ENCODE measurements at regions not wholly inside any gene's neighbourhood (a gene's known extent, or its start where the extent isn't known, plus 50 kb on each side); places are given as distances from the start of the nearest gene placed in this dataset.

DNA sequence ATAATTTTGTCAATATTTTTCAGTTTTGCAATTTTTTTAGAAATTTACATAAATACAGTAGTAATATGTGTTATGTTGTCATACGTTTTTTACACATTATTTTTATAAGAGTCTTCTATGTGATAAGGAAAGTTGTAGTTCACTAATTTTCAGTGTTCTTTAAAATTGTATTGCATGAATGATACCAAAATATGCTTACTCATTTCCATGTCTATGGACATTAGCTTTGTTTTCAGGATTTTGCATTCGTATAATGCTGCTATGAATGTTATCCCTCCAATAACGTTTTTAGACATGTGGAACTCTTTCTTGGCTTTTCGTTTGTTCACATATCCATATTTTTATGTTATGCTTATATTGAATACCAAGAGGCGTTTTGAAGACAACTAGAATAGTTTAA, 260.0 kb downstream of the ARL4A start:
- TF ChIP-seq, protein P1, sequence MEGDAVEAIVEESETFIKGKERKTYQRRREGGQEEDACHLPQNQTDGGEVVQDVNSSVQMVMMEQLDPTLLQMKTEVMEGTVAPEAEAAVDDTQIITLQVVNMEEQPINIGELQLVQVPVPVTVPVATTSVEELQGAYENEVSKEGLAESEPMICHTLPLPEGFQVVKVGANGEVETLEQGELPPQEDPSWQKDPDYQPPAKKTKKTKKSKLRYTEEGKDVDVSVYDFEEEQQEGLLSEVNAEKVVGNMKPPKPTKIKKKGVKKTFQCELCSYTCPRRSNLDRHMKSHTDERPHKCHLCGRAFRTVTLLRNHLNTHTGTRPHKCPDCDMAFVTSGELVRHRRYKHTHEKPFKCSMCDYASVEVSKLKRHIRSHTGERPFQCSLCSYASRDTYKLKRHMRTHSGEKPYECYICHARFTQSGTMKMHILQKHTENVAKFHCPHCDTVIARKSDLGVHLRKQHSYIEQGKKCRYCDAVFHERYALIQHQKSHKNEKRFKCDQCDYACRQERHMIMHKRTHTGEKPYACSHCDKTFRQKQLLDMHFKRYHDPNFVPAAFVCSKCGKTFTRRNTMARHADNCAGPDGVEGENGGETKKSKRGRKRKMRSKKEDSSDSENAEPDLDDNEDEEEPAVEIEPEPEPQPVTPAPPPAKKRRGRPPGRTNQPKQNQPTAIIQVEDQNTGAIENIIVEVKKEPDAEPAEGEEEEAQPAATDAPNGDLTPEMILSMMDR (IDR thresholded peaks at IDR 0.05; ENCODE audit: low read depth, low read length, poor library complexity, severe bottlenecking) = no peak
- TF ChIP-seq EZH2phosphoT487 (IDR thresholded peaks at IDR 0.05; ENCODE audit: borderline replicate concordance, low read length) = no peak
- no peaks in the 10 kb centered on the region for H3K9me3 ChIP-seq (ENCODE audit: control insufficient read depth, insufficient read depth, low read length)
- H3K4me2 ChIP-seq (ENCODE audit: low read length) = no peak overlapping the region
- no peaks in the 10 kb centered on the region for H3F3A ChIP-seq (ENCODE audit: control insufficient read depth, insufficient read depth)
- no peaks in the 10 kb centered on the region for H3K79me2 ChIP-seq (ENCODE audit: control insufficient read depth, low read length)
- H3K36me3 ChIP-seq (ENCODE audit: control insufficient read depth, low read length) = no peaks in the 10 kb centered on the region
- no peaks in the 10 kb centered on the region for H4K20me1 ChIP-seq (ENCODE audit: control insufficient read depth, insufficient read depth, low read depth, low read length)
- H3K27ac ChIP-seq (ENCODE audit: low read depth, low read length) = no peak overlapping the region
- no peak overlapping the region for H3K4me3 ChIP-seq (ENCODE audit: low read length)
- no peaks in the 10 kb centered on the region for H3K4me1 ChIP-seq (ENCODE audit: control insufficient read depth, low read length)
- no peaks in the 10 kb centered on the region; the same call in 1 of the 2 replicates for H3K9me2 ChIP-seq (replicated peaks; ENCODE audit: control insufficient read depth, low read length)
- H3K27me3 ChIP-seq (ENCODE audit: control insufficient read depth, low read length) = no peaks in the 10 kb centered on the region

DNA sequence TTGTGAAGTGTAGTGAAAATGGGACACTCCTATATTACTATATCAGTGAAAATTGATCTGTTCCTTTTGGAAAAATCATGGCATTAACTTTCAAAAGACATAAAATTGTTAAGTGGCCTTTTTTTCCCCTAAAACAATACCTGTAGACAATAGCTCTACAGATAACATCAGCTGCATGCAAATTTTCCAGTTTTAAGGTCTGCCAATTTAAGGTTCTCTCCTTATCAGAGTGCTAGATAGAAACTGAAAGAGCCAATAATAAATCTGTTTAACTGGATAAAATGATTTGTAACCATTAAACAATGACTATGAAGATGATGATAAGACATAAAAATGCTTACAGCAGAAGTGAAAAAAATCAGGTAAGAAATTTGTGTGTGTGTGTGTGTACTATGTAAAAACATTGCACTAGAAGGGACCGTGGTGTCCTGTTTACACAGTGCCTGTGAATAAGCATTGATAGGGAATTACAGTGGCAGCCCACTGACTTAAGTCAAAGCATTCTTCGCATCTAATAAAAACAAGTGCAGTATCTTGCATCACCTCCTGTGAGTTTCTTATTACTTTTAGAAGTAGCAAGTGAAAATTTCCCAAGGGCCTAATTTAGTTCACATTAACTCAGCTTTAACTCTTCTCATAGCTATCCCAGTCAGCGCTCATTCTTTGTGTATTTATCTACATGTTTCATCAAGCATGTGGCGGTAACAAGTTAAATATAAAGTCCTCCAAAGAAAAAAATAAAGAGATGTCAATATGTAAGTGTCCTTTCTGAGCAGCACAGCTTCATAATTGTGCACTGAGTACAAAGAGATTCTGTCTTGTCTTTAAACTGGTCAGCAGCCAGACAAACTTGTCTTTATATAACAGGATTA, 261.9 kb downstream of the ARL4A start:
- Histone ChIP-seq H3K36me3 (ENCODE audit: control insufficient read depth, low read length) (no peaks in the 10 kb centered on the region), H3K9me3 (ENCODE audit: control insufficient read depth, insufficient read depth, low read length) (no peaks in the 10 kb centered on the region), H4K20me1 (ENCODE audit: control insufficient read depth, insufficient read depth, low read depth, low read length) (no peaks in the 10 kb centered on the region), H3K9me2 (replicated peaks; ENCODE audit: control insufficient read depth, low read length) (no peaks in the 10 kb centered on the region; the same call in 1 of the 2 replicates), H3K27me3 (ENCODE audit: control insufficient read depth, low read length) (no peaks in the 10 kb centered on the region), H3K79me2 (ENCODE audit: control insufficient read depth, low read length) (no peaks in the 10 kb centered on the region), H3F3A (ENCODE audit: control insufficient read depth, insufficient read depth) (no peaks in the 10 kb centered on the region), H3K4me2 (ENCODE audit: low read length) (no peak overlapping the region), H3K27ac (ENCODE audit: low read depth, low read length) (no peak overlapping the region), H3K4me3 (ENCODE audit: low read length) (no peak overlapping the region), H3K4me1 (ENCODE audit: control insufficient read depth, low read length) (no peaks in the 10 kb centered on the region)
- TF ChIP-seq, protein P1 (IDR thresholded peaks at IDR 0.05; ENCODE audit: low read depth, low read length, poor library complexity, severe bottlenecking) = no peak
- TF ChIP-seq EZH2phosphoT487 (IDR thresholded peaks at IDR 0.05; ENCODE audit: borderline replicate concordance, low read length) = no peak

GRCh38 chr7:12951397-12951801, 264.0 kb downstream of the ARL4A start:
- H3K4me2 ChIP-seq (ENCODE audit: low read length) = no peak overlapping the region
- H3K4me1 ChIP-seq (ENCODE audit: control insufficient read depth, low read length) = no peaks in the 10 kb centered on the region
- no peaks in the 10 kb centered on the region for H3K9me3 ChIP-seq (ENCODE audit: control insufficient read depth, insufficient read depth, low read length)
- no peak overlapping the region for H3K4me3 ChIP-seq (ENCODE audit: low read length)
- no peaks in the 10 kb centered on the region; the same call in 1 of the 2 replicates for H3K9me2 ChIP-seq (replicated peaks; ENCODE audit: control insufficient read depth, low read length)
- no peaks in the 10 kb centered on the region for H3F3A ChIP-seq (ENCODE audit: control insufficient read depth, insufficient read depth)
- H4K20me1 ChIP-seq (ENCODE audit: control insufficient read depth, insufficient read depth, low read depth, low read length) = no peaks in the 10 kb centered on the region
- no peaks in the 10 kb centered on the region for H3K27me3 ChIP-seq (ENCODE audit: control insufficient read depth, low read length)
- TF ChIP-seq, protein P1 (IDR thresholded peaks at IDR 0.05; ENCODE audit: low read depth, low read length, poor library complexity, severe bottlenecking) = no peak
- no peak for TF ChIP-seq EZH2phosphoT487 (IDR thresholded peaks at IDR 0.05; ENCODE audit: borderline replicate concordance, low read length)
- H3K36me3 ChIP-seq (ENCODE audit: control insufficient read depth, low read length) = no peaks in the 10 kb centered on the region
- no peaks in the 10 kb centered on the region for H3K79me2 ChIP-seq (ENCODE audit: control insufficient read depth, low read length)
- H3K27ac ChIP-seq (ENCODE audit: low read depth, low read length) = no peak overlapping the region

All from DOHH2 (cell line).